ENCODE measurements at regions not wholly inside any gene's neighbourhood (a gene's known extent, or its start where the extent isn't known, plus 50 kb on each side); places are given as distances from the start of the nearest gene placed in this dataset.

- Histone ChIP-seq H3K36me3 (ENCODE audit: control insufficient read depth in 1 of 2, insufficient read depth in 2 of 2, low read length in 2 of 2) (peaks cover 0 to 5% of the 10 kb centered on the region in 2 donors), H3K27me3 (ENCODE audit: low read depth, low read length) (no peaks in the 10 kb centered on the region), H3K4me1 (ENCODE audit: control insufficient read depth in 1 of 2, insufficient read depth in 2 of 2, low read length in 2 of 2) (peaks cover 0 to 10% of the 10 kb centered on the region in 2 donors), H3K9me3 (ENCODE audit: control insufficient read depth in 1 of 2, low read length in 2 of 2) (peaks cover 0 to 6% of the 10 kb centered on the region in 2 donors), H3K27ac (ENCODE audit: low read length) (no peak overlapping the region), H3K4me3 (ENCODE audit: low read depth in 1 of 2, low read length in 2 of 2) (no peak overlapping the region)
Observed at GRCh38 chr4:123986268-123986798, 589.7 kb downstream of the SPRY1 start.

GRCh38 chr4:123987408-123987807 lies 590.8 kb downstream of the SPRY1 start:
- Histone ChIP-seq H3K4me3 (ENCODE audit: low read depth in 1 of 2, low read length in 2 of 2) (no peak overlapping the region), H3K36me3 (ENCODE audit: control insufficient read depth in 1 of 2, insufficient read depth in 2 of 2, low read length in 2 of 2) (peaks cover 0 to 5% of the 10 kb centered on the region in 2 donors), H3K27ac (ENCODE audit: low read length) (no peak overlapping the region), H3K27me3 (ENCODE audit: low read depth, low read length) (no peaks in the 10 kb centered on the region), H3K4me1 (ENCODE audit: control insufficient read depth in 1 of 2, insufficient read depth in 2 of 2, low read length in 2 of 2) (peaks cover 0 to 10% of the 10 kb centered on the region in 2 donors), H3K9me3 (ENCODE audit: control insufficient read depth in 1 of 2, low read length in 2 of 2) (peaks cover 0 to 11% of the 10 kb centered on the region in 2 donors)

DNA sequence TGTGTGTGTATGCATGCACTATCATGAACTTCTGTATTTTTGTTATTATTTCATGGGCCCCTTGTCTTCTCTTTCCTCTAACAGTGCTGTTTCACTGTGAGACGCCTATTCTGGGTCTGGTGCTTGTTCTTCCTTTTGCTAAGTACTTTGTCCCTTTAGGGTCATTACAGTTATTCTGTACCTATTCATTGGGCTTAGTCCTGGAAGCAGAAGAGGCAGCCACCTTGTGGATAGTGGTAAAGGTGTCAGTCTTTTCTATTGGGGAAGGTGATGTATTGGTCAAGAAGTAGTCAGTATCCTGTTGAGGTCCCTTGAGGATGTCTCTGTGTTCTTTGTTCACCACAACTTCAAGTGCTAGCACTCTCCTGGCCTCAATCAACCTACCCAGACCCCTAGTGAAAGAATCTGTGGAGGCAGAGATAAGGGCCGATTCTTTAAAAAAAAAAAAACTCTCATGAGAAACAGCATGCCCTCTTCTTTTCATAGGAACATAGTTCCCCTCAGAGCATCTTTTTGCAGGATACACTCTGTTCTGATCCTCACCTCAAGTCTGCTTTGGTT lies 593.8 kb downstream of the SPRY1 start:
- peaks cover 0 to 8% of the 10 kb centered on the region in 2 donors for H3K9me3 ChIP-seq (ENCODE audit: control insufficient read depth in 1 of 2, low read length in 2 of 2)
- H3K36me3 ChIP-seq (ENCODE audit: control insufficient read depth in 1 of 2, insufficient read depth in 2 of 2, low read length in 2 of 2): no peaks in the 10 kb centered on the region
- H3K4me3 ChIP-seq (ENCODE audit: low read depth in 1 of 2, low read length in 2 of 2): no peak overlapping the region

DNA sequence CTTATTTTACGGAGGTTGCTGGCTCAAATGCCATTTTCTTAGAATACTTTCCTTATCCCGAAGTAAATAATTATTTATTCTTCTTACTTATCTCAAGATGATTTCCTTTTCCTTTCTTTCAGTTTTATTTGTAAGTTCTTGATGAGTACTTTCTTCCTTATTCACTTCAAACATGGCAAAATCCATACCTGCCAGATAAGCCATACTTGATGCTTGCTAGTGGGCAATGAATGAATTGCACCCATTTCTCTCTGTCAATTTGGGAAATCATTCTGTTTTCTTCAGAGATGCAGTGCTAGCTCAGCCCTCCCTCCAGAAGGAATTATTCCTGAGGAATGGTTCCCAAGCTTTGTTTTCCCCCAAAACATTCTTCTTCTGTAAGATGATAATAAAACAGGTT lies 598.3 kb downstream of the SPRY1 start:
- Histone ChIP-seq H3K36me3 (ENCODE audit: control insufficient read depth in 1 of 2, insufficient read depth in 2 of 2, low read length in 2 of 2) (no peaks in the 10 kb centered on the region), H3K27me3 (ENCODE audit: low read depth, low read length) (no peaks in the 10 kb centered on the region), H3K27ac (ENCODE audit: low read length) (no peak overlapping the region), H3K4me1 (ENCODE audit: control insufficient read depth in 1 of 2, insufficient read depth in 2 of 2, low read length in 2 of 2) (no peaks in the 10 kb centered on the region), H3K4me3 (ENCODE audit: low read depth in 1 of 2, low read length in 2 of 2) (no peak overlapping the region), H3K9me3 (ENCODE audit: control insufficient read depth in 1 of 2, low read length in 2 of 2) (peaks cover 0 to 8% of the 10 kb centered on the region in 2 donors)

More for the DNA sequence above, 593.8 kb downstream of the SPRY1 start:
- H3K27me3 ChIP-seq (ENCODE audit: low read depth, low read length): no peaks in the 10 kb centered on the region
- peaks cover 0 to 9% of the 10 kb centered on the region in 2 donors for H3K4me1 ChIP-seq (ENCODE audit: control insufficient read depth in 1 of 2, insufficient read depth in 2 of 2, low read length in 2 of 2)
- no peak overlapping the region for H3K27ac ChIP-seq (ENCODE audit: low read length)

DNA sequence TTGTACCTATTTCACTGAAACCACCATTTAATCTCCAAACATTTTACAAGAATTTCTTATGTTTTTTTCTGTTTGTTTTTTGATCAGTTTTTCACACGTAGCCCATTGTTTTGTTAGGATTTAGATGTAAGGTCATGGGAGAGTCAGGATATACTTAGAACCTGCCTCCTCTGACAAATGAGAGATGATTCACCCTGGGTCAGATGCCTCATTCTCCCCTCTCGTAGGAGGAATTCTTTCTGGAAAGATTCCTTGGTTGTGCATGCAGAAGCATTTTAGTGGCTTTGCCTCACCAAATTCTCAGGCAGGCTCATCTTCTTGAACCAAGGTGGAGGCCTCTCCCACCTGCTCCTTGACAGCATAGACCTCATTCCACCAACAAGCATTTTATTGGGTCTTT lies 599.3 kb downstream of the SPRY1 start:
- Histone ChIP-seq H3K27ac (ENCODE audit: low read length) (no peak overlapping the region), H3K4me1 (ENCODE audit: control insufficient read depth in 1 of 2, insufficient read depth in 2 of 2, low read length in 2 of 2) (no peaks in the 10 kb centered on the region)

GRCh38 chr4:123996718-123997510 lies 600.3 kb downstream of the SPRY1 start:
- Histone ChIP-seq H3K36me3 (ENCODE audit: control insufficient read depth in 1 of 2, insufficient read depth in 2 of 2, low read length in 2 of 2) (no peaks in the 10 kb centered on the region), H3K9me3 (ENCODE audit: control insufficient read depth in 1 of 2, low read length in 2 of 2) (peaks cover 0 to 8% of the 10 kb centered on the region in 2 donors), H3K27me3 (ENCODE audit: low read depth, low read length) (no peaks in the 10 kb centered on the region), H3K4me3 (ENCODE audit: low read depth in 1 of 2, low read length in 2 of 2) (no peak overlapping the region), H3K4me1 (ENCODE audit: control insufficient read depth in 1 of 2, insufficient read depth in 2 of 2, low read length in 2 of 2) (no peaks in the 10 kb centered on the region), H3K27ac (ENCODE audit: low read length) (no peak overlapping the region)

More for the DNA sequence above, 599.3 kb downstream of the SPRY1 start:
- Histone ChIP-seq H3K9me3 (ENCODE audit: control insufficient read depth in 1 of 2, low read length in 2 of 2) (peaks cover 0 to 8% of the 10 kb centered on the region in 2 donors), H3K4me3 (ENCODE audit: low read depth in 1 of 2, low read length in 2 of 2) (no peak overlapping the region), H3K27me3 (ENCODE audit: low read depth, low read length) (no peaks in the 10 kb centered on the region), H3K36me3 (ENCODE audit: control insufficient read depth in 1 of 2, insufficient read depth in 2 of 2, low read length in 2 of 2) (no peaks in the 10 kb centered on the region)

- Histone ChIP-seq H3K27ac (ENCODE audit: low read length) (no peak overlapping the region), H3K9me3 (ENCODE audit: control insufficient read depth in 1 of 2, low read length in 2 of 2) (no peaks in the 10 kb centered on the region), H3K27me3 (ENCODE audit: low read depth, low read length) (no peaks in the 10 kb centered on the region), H3K36me3 (ENCODE audit: control insufficient read depth in 1 of 2, insufficient read depth in 2 of 2, low read length in 2 of 2) (no peaks in the 10 kb centered on the region), H3K4me3 (ENCODE audit: low read depth in 1 of 2, low read length in 2 of 2) (no peak overlapping the region), H3K4me1 (ENCODE audit: control insufficient read depth in 1 of 2, insufficient read depth in 2 of 2, low read length in 2 of 2) (no peaks in the 10 kb centered on the region)
Observed at GRCh38 chr4:123997776-123998449, 601.3 kb downstream of the SPRY1 start.

- no peaks in the 10 kb centered on the region for H3K9me3 ChIP-seq (ENCODE audit: control insufficient read depth in 1 of 2, low read length in 2 of 2)
- H3K27ac ChIP-seq (ENCODE audit: low read length): no peak overlapping the region
- H3K4me1 ChIP-seq (ENCODE audit: control insufficient read depth in 1 of 2, insufficient read depth in 2 of 2, low read length in 2 of 2): no peaks in the 10 kb centered on the region
- H3K4me3 ChIP-seq (ENCODE audit: low read depth in 1 of 2, low read length in 2 of 2): no peak overlapping the region
- H3K27me3 ChIP-seq (ENCODE audit: low read depth, low read length): no peaks in the 10 kb centered on the region
- no peaks in the 10 kb centered on the region for H3K36me3 ChIP-seq (ENCODE audit: control insufficient read depth in 1 of 2, insufficient read depth in 2 of 2, low read length in 2 of 2)
Observed at GRCh38 chr4:124000233-124000632, 603.6 kb downstream of the SPRY1 start.

DNA sequence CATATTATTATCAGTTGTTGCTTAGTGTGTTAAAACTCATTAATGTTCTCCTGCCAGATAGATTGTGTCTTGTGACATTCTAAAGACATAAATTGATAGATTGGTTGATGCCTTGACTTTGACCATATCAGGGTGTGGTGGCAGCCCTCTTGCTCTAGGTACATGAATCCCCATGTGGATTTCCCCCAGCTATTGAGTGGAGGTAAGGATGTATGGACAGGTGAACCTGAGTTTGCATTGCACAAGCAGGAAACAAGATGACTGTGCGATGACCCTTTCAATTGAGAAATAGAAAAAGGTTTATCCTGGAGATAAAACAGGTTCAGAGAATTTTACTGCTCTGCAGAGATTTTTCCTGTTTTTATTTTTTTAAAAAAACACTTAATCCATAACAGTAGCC lies 619.2 kb downstream of the SPRY1 start:
- Histone ChIP-seq H3K9me3 (ENCODE audit: control insufficient read depth in 1 of 2, low read length in 2 of 2) (no peaks in the 10 kb centered on the region), H3K36me3 (ENCODE audit: control insufficient read depth in 1 of 2, insufficient read depth in 2 of 2, low read length in 2 of 2) (no peaks in the 10 kb centered on the region), H3K4me3 (ENCODE audit: low read depth in 1 of 2, low read length in 2 of 2) (no peak overlapping the region), H3K27ac (ENCODE audit: low read length) (no peak overlapping the region), H3K4me1 (ENCODE audit: control insufficient read depth in 1 of 2, insufficient read depth in 2 of 2, low read length in 2 of 2) (peaks cover 0 to 14% of the 10 kb centered on the region in 2 donors), H3K27me3 (ENCODE audit: low read depth, low read length) (no peaks in the 10 kb centered on the region)

DNA sequence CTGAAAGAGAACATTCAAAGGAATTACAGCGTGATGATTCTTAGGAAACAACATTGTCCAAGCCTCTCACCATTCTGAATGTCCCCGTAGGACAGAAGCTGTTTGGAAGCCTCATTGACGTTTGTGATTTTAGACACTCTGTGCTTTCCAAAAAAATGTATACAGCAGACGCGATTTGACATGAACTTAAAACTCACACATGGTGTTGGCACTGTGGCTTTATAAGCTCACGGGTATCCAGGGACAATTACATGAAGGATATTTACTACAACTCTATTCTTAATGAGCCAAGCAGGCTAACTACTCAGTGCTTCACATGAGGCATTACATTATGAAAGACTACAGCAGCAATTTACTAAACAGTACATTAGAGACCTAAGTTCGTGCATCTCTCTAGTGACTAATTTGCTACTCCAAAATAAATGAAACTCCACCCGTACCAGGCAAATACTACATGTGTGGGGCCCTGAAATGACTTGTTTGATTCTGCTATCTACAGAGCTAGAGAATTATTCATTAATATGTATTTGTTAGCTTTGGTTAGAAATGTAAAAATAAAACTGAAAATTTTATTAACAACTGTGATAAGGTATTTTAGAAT lies 620.7 kb downstream of the SPRY1 start:
- H3K4me3 ChIP-seq (ENCODE audit: low read depth in 1 of 2, low read length in 2 of 2): no peak overlapping the region
- no peaks in the 10 kb centered on the region for H3K9me3 ChIP-seq (ENCODE audit: control insufficient read depth in 1 of 2, low read length in 2 of 2)
- H3K4me1 ChIP-seq (ENCODE audit: control insufficient read depth in 1 of 2, insufficient read depth in 2 of 2, low read length in 2 of 2): peaks cover 0 to 14% of the 10 kb centered on the region in 2 donors
- no peaks in the 10 kb centered on the region for H3K36me3 ChIP-seq (ENCODE audit: control insufficient read depth in 1 of 2, insufficient read depth in 2 of 2, low read length in 2 of 2)
- H3K27ac ChIP-seq (ENCODE audit: low read length): no peak overlapping the region
- no peaks in the 10 kb centered on the region for H3K27me3 ChIP-seq (ENCODE audit: low read depth, low read length)
